ENCODE measurements at regions not wholly inside any gene's neighbourhood (a gene's known extent, or its start where the extent isn't known, plus 50 kb on each side); places are given as distances from the start of the nearest gene placed in this dataset.

DNA sequence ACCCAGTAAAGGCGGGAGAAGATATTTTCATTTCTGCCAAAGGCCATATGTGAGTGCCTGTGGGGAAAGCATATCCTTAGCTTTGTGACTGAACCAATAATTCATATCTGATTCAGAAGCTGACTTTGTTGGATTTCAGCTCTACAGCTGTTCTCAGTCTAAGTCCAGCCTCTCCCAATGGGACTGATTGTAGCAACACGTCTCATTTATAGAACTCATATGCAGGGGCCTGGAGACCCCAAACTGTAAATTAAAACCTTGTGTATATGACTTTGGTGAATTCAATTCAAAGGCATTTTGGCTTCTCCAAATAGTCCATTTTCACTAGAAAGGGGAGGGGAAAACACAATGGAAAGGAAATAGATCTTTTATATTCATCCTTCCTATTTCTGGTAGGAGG, 250.4 kb upstream of the SORL1-AS1 start:
- WGBS (ENCODE audit: low lambda C conversion rate, missing lambda C conversion rate) = 69% methylated on average over 2 of the region's 2 CpGs
- H2AFZ ChIP-seq = no peak overlapping the region
- H3K4me1 ChIP-seq (ENCODE audit: insufficient read depth) = no peaks in the 10 kb centered on the region
- no peaks in the 10 kb centered on the region for H3K9me3 ChIP-seq (ENCODE audit: low read depth)
- no peaks in the 10 kb centered on the region for H4K20me1 ChIP-seq (ENCODE audit: insufficient read depth, poor library complexity, severe bottlenecking)
- H3K4me2 ChIP-seq = no peak overlapping the region
- peak overlapping the region; percentile 67 for H3K27ac ChIP-seq
- H3K9me2 ChIP-seq (replicated peaks; ENCODE audit: insufficient read depth) = no peaks in the 10 kb centered on the region
- H3K79me2 ChIP-seq = no peaks in the 10 kb centered on the region
- no peaks in the 10 kb centered on the region for H3K36me3 ChIP-seq (replicated peaks; ENCODE audit: insufficient read depth, low read depth)
- peaks cover 7% of the 10 kb centered on the region for H3K27me3 ChIP-seq
- TF ChIP-seq, protein P1, sequence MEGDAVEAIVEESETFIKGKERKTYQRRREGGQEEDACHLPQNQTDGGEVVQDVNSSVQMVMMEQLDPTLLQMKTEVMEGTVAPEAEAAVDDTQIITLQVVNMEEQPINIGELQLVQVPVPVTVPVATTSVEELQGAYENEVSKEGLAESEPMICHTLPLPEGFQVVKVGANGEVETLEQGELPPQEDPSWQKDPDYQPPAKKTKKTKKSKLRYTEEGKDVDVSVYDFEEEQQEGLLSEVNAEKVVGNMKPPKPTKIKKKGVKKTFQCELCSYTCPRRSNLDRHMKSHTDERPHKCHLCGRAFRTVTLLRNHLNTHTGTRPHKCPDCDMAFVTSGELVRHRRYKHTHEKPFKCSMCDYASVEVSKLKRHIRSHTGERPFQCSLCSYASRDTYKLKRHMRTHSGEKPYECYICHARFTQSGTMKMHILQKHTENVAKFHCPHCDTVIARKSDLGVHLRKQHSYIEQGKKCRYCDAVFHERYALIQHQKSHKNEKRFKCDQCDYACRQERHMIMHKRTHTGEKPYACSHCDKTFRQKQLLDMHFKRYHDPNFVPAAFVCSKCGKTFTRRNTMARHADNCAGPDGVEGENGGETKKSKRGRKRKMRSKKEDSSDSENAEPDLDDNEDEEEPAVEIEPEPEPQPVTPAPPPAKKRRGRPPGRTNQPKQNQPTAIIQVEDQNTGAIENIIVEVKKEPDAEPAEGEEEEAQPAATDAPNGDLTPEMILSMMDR (IDR thresholded peaks at IDR 0.05; ENCODE audit: poor library complexity) = no peak
- TF ChIP-seq EZH2phosphoT487 (IDR thresholded peaks at IDR 0.05; ENCODE audit: low read depth, severe bottlenecking, unreplicated experiment) (no peak), EZH2 (IDR thresholded peaks at IDR 0.05; ENCODE audit: borderline replicate concordance) (no peak)
- no peak overlapping the region for H3K4me3 ChIP-seq
- no peak for DNase-seq (ENCODE audit: low spot score)

DNA sequence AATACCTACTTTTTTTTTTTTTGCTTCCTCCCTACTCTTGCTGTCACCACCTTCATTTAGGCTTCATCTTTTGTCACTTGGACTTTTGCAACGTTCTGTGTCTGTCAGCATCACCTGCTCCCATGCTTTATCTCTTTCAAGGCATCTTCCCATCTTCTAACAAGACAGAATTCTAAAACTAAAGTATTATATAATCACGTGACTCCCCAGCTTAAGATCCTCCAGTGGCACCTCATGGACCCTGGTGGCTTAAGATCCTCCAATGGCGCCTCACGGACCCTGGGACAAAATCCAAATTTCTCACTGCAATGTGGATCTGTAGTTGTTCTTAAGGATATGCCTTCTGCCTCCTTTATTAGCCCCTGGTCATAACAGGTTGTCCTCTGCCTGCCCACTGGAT, 248.2 kb upstream of the SORL1-AS1 start:
- H3K36me3 ChIP-seq (replicated peaks; ENCODE audit: insufficient read depth, low read depth) = no peaks in the 10 kb centered on the region
- no peaks in the 10 kb centered on the region for H3K9me3 ChIP-seq (ENCODE audit: low read depth)
- TF ChIP-seq EZH2phosphoT487 (IDR thresholded peaks at IDR 0.05; ENCODE audit: low read depth, severe bottlenecking, unreplicated experiment) (no peak), EZH2 (IDR thresholded peaks at IDR 0.05; ENCODE audit: borderline replicate concordance) (no peak)
- TF ChIP-seq, protein P1 (IDR thresholded peaks at IDR 0.05; ENCODE audit: poor library complexity) = no peak
- H3K4me2 ChIP-seq = no peak overlapping the region
- no peaks in the 10 kb centered on the region for H4K20me1 ChIP-seq (ENCODE audit: insufficient read depth, poor library complexity, severe bottlenecking)
- H2AFZ ChIP-seq = no peak overlapping the region
- no peak overlapping the region for H3K4me3 ChIP-seq
- H3K9me2 ChIP-seq (replicated peaks; ENCODE audit: insufficient read depth) = no peaks in the 10 kb centered on the region
- 79% methylated on average over 4 of the region's 4 CpGs for WGBS (ENCODE audit: low lambda C conversion rate, missing lambda C conversion rate)
- H3K79me2 ChIP-seq = no peaks in the 10 kb centered on the region
- DNase-seq (ENCODE audit: low spot score) = no peak
- no peak overlapping the region for H3K27ac ChIP-seq
- H3K4me1 ChIP-seq (ENCODE audit: insufficient read depth) = peaks cover 3% of the 10 kb centered on the region
- H3K27me3 ChIP-seq = peaks cover 7% of the 10 kb centered on the region

GRCh38 chr11:121699801-121700200, 247.0 kb upstream of the SORL1-AS1 start:
- Histone ChIP-seq H3K27ac (no peak overlapping the region), H3K4me3 (no peak overlapping the region), H2AFZ (no peak overlapping the region), H3K4me1 (ENCODE audit: insufficient read depth) (peaks cover 3% of the 10 kb centered on the region), H3K9me2 (replicated peaks; ENCODE audit: insufficient read depth) (no peaks in the 10 kb centered on the region), H3K9me3 (ENCODE audit: low read depth) (no peaks in the 10 kb centered on the region), H3K79me2 (no peaks in the 10 kb centered on the region), H3K36me3 (replicated peaks; ENCODE audit: insufficient read depth, low read depth) (no peaks in the 10 kb centered on the region), H3K4me2 (no peak overlapping the region), H4K20me1 (ENCODE audit: insufficient read depth, poor library complexity, severe bottlenecking) (no peaks in the 10 kb centered on the region), H3K27me3 (peaks cover 7% of the 10 kb centered on the region)
- DNase-seq (ENCODE audit: low spot score) = no peak
- 73% methylated on average over 5 of the region's 5 CpGs for WGBS (ENCODE audit: low lambda C conversion rate, missing lambda C conversion rate)
- TF ChIP-seq EZH2phosphoT487 (IDR thresholded peaks at IDR 0.05; ENCODE audit: low read depth, severe bottlenecking, unreplicated experiment) = no peak
- TF ChIP-seq, protein P1 (IDR thresholded peaks at IDR 0.05; ENCODE audit: poor library complexity) = no peak
- TF ChIP-seq EZH2 (IDR thresholded peaks at IDR 0.05; ENCODE audit: borderline replicate concordance) = no peak

Measured in hepatocyte (in vitro differentiated cells).